Calu3 (cell line): ENCODE measurements at regions not wholly inside any gene's neighbourhood (a gene's known extent, or its start where the extent isn't known, plus 50 kb on each side); places are given as distances from the start of the nearest gene placed in this dataset.

Source experiments
- BruUV-seq: library from RNA; stranded (reverse); fragments of 400-500 nt; replicated peaks from 2 replicates; lab custom pipeline; 2021; lab: Mats Ljungman, UMichigan
- CTCF ChIA-PET: fragments of 300-600 bp; sonication (Branson Sonifier 250); formaldehyde crosslinking; loops from one replicate; lab custom pipeline; 2022; ENCODE audit warnings: antibody characterized with exemption; lab: Charles Lee
- DNase-seq: peaks from one replicate; pipeline ENCODE4 v3.0.0; 2022
- H3K27ac Mint-ChIP-seq: one replicate; pipeline ENCODE4 v1.8.0; 2022; ENCODE audit warnings: mixed read lengths; ENCODE audit not compliant: unreplicated experiment
- H3K27me3 Mint-ChIP-seq: one replicate; pipeline ENCODE4 v1.8.0; 2022; ENCODE audit warnings: mixed read lengths; ENCODE audit not compliant: unreplicated experiment
- H3K36me3 Mint-ChIP-seq: one replicate; pipeline ENCODE4 v1.8.0; 2022; ENCODE audit warnings: mild to moderate bottlenecking, moderate library complexity, mixed read lengths; ENCODE audit not compliant: insufficient read depth, unreplicated experiment
- H3K4me1 Mint-ChIP-seq: one replicate; pipeline ENCODE4 v1.8.0; 2022; ENCODE audit warnings: mild to moderate bottlenecking, low read depth, mixed read lengths; ENCODE audit not compliant: unreplicated experiment
- H3K4me3 Mint-ChIP-seq: one replicate; pipeline ENCODE4 v1.8.0; 2022; ENCODE audit warnings: mild to moderate bottlenecking, low read depth, moderate library complexity, mixed read lengths; ENCODE audit not compliant: unreplicated experiment
- H3K9me3 Mint-ChIP-seq: one replicate; pipeline ENCODE4 v1.8.0; 2022; ENCODE audit warnings: low read depth, mixed read lengths; ENCODE audit not compliant: unreplicated experiment
- intact Hi-C: fragments of 100-400 bp; cut with micrococcal nuclease; formaldehyde crosslinking; loops from one replicate; pipeline ENCODE4 v1.10.0; 2022; ENCODE audit not compliant: unreplicated experiment
- TF ChIP-seq, protein P1 (sequence below): fragments of 200-600 bp; IDR thresholded peaks from one replicate; pipeline ENCODE4 v1.8.0; 2022; ENCODE audit warnings: antibody characterized with exemption; ENCODE audit not compliant: unreplicated experiment

DNA sequence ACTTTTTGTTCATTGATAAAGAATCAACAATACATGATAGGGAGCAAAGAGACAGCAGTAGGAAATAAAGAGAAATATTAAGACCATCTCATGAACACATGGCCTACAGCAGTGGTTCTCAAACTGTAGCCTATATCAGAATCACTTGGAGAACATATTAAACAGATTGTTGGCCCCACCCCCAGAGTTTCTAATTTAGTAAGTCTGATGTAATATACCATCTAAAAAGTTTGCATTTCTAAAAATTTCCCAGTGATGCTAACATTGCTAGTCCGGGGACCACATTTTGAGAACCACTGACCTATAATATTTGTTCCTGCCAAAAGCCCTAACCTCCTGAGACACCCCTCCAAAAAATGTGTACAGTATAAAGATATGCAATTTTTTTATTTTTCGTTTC, 306.2 kb upstream of the NREP start:
- intact Hi-C loops, result no loop called here

DNA sequence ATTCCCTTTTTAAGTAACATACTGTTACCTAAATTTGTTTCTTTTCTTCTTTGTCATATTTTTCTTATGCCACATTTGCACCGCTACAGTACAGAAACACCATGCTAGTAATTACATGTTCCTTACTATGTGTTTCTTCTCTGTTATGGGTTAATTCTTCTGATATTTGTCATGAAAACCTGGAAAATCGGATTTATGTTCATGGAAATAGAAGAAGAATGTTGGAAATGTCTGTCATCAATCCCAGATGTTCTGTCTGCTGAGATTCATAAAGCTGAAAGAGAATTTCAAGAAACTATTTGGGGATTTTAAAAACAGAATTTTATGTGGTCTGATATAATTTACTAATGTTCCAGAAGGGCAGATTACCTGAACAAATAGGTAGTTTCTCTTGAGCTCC, 305.2 kb upstream of the NREP start:
- no TSS peak for BruUV-seq
- no peak overlapping the region for H3K4me3 Mint-ChIP-seq
- CTCF ChIA-PET, result no interaction called here
- intact Hi-C loops, result no loop called here
- no peak overlapping the region for H3K27ac Mint-ChIP-seq
- no peak for DNase-seq
- no peaks in the 10 kb centered on the region for H3K36me3 Mint-ChIP-seq
- H3K4me1 Mint-ChIP-seq, result no peaks in the 10 kb centered on the region
- no peaks in the 10 kb centered on the region for H3K9me3 Mint-ChIP-seq
- peaks cover 16% of the 10 kb centered on the region for H3K27me3 Mint-ChIP-seq
- TF ChIP-seq, protein P1, sequence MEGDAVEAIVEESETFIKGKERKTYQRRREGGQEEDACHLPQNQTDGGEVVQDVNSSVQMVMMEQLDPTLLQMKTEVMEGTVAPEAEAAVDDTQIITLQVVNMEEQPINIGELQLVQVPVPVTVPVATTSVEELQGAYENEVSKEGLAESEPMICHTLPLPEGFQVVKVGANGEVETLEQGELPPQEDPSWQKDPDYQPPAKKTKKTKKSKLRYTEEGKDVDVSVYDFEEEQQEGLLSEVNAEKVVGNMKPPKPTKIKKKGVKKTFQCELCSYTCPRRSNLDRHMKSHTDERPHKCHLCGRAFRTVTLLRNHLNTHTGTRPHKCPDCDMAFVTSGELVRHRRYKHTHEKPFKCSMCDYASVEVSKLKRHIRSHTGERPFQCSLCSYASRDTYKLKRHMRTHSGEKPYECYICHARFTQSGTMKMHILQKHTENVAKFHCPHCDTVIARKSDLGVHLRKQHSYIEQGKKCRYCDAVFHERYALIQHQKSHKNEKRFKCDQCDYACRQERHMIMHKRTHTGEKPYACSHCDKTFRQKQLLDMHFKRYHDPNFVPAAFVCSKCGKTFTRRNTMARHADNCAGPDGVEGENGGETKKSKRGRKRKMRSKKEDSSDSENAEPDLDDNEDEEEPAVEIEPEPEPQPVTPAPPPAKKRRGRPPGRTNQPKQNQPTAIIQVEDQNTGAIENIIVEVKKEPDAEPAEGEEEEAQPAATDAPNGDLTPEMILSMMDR, result no peak

More for the DNA sequence above, 306.2 kb upstream of the NREP start:
- BruUV-seq, result no TSS peak
- no peak overlapping the region for H3K27ac Mint-ChIP-seq
- peaks cover 13% of the 10 kb centered on the region for H3K27me3 Mint-ChIP-seq
- H3K4me1 Mint-ChIP-seq, result no peaks in the 10 kb centered on the region
- H3K9me3 Mint-ChIP-seq, result no peaks in the 10 kb centered on the region
- DNase-seq, result no peak
- H3K36me3 Mint-ChIP-seq, result no peaks in the 10 kb centered on the region
- TF ChIP-seq, protein P1, result no peak
- CTCF ChIA-PET, result no interaction called here
- H3K4me3 Mint-ChIP-seq, result no peak overlapping the region

DNA sequence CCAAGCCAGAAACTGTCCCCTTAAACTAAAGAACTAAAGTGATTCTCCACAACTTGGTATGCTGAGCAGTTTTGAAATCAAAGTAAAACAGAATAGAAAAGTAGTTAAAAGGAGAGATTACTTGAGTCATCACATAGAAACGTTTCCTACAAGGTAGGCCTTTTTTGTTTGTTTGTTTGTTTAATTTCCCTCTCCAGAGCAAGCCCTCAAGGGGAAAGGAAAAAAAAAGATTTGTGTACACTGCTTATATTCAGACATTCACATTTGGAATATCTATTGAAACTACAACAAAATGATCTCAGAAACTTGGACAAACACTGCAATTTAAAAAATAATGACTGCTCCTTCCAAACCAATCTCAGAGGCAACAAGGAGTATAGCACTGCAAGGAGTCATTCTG, 304.7 kb upstream of the NREP start:
- H3K27me3 Mint-ChIP-seq, result peaks cover 16% of the 10 kb centered on the region
- no peak overlapping the region for H3K27ac Mint-ChIP-seq
- no peaks in the 10 kb centered on the region for H3K9me3 Mint-ChIP-seq
- no peak overlapping the region for H3K4me3 Mint-ChIP-seq
- DNase-seq, result no peak
- TF ChIP-seq, protein P1, result no peak
- CTCF ChIA-PET, result no interaction called here
- intact Hi-C loops, result no loop called here
- no peaks in the 10 kb centered on the region for H3K4me1 Mint-ChIP-seq
- BruUV-seq, result no TSS peak
- H3K36me3 Mint-ChIP-seq, result no peaks in the 10 kb centered on the region

DNA sequence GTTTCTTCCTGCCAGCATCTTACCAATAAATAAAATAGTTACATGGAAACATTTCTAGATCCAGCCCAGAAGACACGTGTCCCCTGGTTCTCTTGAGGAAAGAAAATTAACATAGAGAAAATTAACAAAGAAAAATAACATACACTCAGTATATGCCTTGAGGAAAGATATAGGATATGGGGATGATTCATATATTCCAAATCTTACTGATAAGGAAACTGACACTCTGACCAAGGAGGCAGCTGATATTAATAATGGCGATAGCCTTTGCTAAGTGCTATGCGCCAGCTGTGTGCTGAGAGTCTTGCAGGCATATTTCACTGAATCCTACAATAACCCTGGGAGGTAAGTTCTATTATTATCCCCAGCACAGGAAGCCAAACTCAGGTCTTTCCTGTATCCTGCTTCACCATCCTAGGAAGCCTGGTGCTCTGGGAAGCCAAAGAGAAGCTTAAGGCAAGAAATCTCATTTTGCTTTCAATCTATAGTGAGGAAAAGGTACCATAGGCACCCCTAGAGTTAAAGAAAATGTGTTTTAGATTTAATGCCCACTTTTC, 302.7 kb upstream of the NREP start:
- intact Hi-C loops, result no loop called here
- Mint-ChIP-seq H3K27ac (no peak overlapping the region), H3K27me3 (peaks cover 16% of the 10 kb centered on the region), H3K9me3 (peaks cover 2% of the 10 kb centered on the region), H3K36me3 (no peaks in the 10 kb centered on the region), H3K4me1 (no peaks in the 10 kb centered on the region), H3K4me3 (no peak overlapping the region)
- no TSS peak for BruUV-seq
- DNase-seq, result no peak
- CTCF ChIA-PET, result no interaction called here
- TF ChIP-seq, protein P1, result no peak
